GM12891 (cell line): ENCODE measurements at regions not wholly inside any gene's neighbourhood (a gene's known extent, or its start where the extent isn't known, plus 50 kb on each side); places are given as distances from the start of the nearest gene placed in this dataset.

Experiments
- PAX5 ChIP-seq: IDR thresholded peaks from 2 replicates; pipeline ENCODE4 v1.6.1; 2011; ENCODE audit warnings: low read length, moderate library complexity, mild to moderate bottlenecking; ENCODE audit not compliant: insufficient read depth, severe bottlenecking
- POLR2A ChIP-seq: IDR thresholded peaks from 2 replicates; pipeline ENCODE4 v1.6.1; 2011; ENCODE audit warnings: low read depth, low read length, control low read depth
- POLR2AphosphoS5 ChIP-seq: IDR thresholded peaks from 2 replicates; pipeline ENCODE4 v1.6.1; 2011; ENCODE audit warnings: low read depth, low read length, control low read depth
- POU2F2 ChIP-seq: IDR thresholded peaks from 2 replicates; pipeline ENCODE4 v1.6.1; 2011; ENCODE audit warnings: low read depth, mild to moderate bottlenecking, control low read depth, low read length, moderate library complexity
- TAF1 ChIP-seq: IDR thresholded peaks from 2 replicates; pipeline ENCODE4 v1.6.1; 2011; ENCODE audit warnings: low read depth, low read length, control low read depth

- TF ChIP-seq TAF1 (no peak), POLR2AphosphoS5 (no peak), POLR2A (no peak), PAX5 (no peak), POU2F2 (no peak)
Observed at GRCh38 chr1:80878343-80878742, 922.4 kb upstream of the ADGRL2 start.
